ENCODE measurements at regions not wholly inside any gene's neighbourhood (a gene's known extent, or its start where the extent isn't known, plus 50 kb on each side); places are given as distances from the start of the nearest gene placed in this dataset.

GRCh38 chr6:24997905-24998304 lies 62.1 kb upstream of the RIPOR2 start:
- no peak overlapping the region for H3K4me3 ChIP-seq (ENCODE audit: low read length)
- DNase-seq (no peak), ATAC-seq (ENCODE audit: poor library complexity) (no peak)
- ChIA-PET CTCF (interaction anchor here (2.2 to 9.4 kb wide), 2 partner anchors 62 to 142 kb away, joined by 8 to 180 read pairs; partner anchors contain the start of gene RIPOR2), POLR2A (interaction anchor here (0.8 to 1.8 kb wide), 2 partner anchors 20 to 96 kb away, joined by 5 to 6 read pairs; no protein-coding TSS in a partner anchor)
- Mint-ChIP-seq H3K27ac (peak overlapping the region; percentile 62), H3K27me3 (no peaks in the 10 kb centered on the region), H3K4me3 (no peak overlapping the region), H3K36me3 (ENCODE audit: low read depth) (no peaks in the 10 kb centered on the region), H3K4me1 (ENCODE audit: low read depth) (peaks cover 72% of the 10 kb centered on the region), H3K9me3 (no peaks in the 10 kb centered on the region)
- intact Hi-C loops (cut with DNase I, micrococcal nuclease) = no loop called here
- no peak for TF ChIP-seq CTCF (IDR thresholded peaks at IDR 0.05)
- H3K27me3 ChIP-seq (ENCODE audit: control insufficient read depth in 1 of 2, insufficient read depth in 2 of 2, low read length in 2 of 2) = no peaks in the 10 kb centered on the region
- peaks cover 4% of the 10 kb centered on the region for H3K36me3 ChIP-seq (ENCODE audit: insufficient read depth, low read length)
- H3K4me1 ChIP-seq (ENCODE audit: insufficient read depth, low read length) = peaks cover 35% of the 10 kb centered on the region
- no peak overlapping the region for H3K27ac ChIP-seq (ENCODE audit: low read depth in 1 of 2, low read length in 2 of 2)
- peaks cover 0 to 7% of the 10 kb centered on the region in 2 experiments for H3K9me3 ChIP-seq (ENCODE audit: control insufficient read depth in 1 of 2, insufficient read depth in 1 of 2, low read length in 2 of 2)

- intact Hi-C loops (cut with DNase I, micrococcal nuclease) = no loop called here
- H3K4me3 Mint-ChIP-seq = no peak overlapping the region
- DNase-seq (no peak), ATAC-seq (ENCODE audit: poor library complexity) (no peak)
- Histone ChIP-seq H3K9me3 (ENCODE audit: control insufficient read depth in 1 of 2, insufficient read depth in 1 of 2, low read length in 2 of 2) (no peaks in the 10 kb centered on the region), H3K4me3 (ENCODE audit: low read length) (no peak overlapping the region), H3K4me1 (ENCODE audit: insufficient read depth, low read length) (peaks cover 38% of the 10 kb centered on the region), H3K36me3 (ENCODE audit: insufficient read depth, low read length) (peaks cover 10% of the 10 kb centered on the region), H3K27ac (ENCODE audit: low read depth in 1 of 2, low read length in 2 of 2) (no peak overlapping the region), H3K27me3 (ENCODE audit: control insufficient read depth in 1 of 2, insufficient read depth in 2 of 2, low read length in 2 of 2) (no peaks in the 10 kb centered on the region)
- no peaks in the 10 kb centered on the region for H3K27me3 Mint-ChIP-seq
- H3K27ac Mint-ChIP-seq = no peak overlapping the region
- H3K9me3 Mint-ChIP-seq = no peaks in the 10 kb centered on the region
- TF ChIP-seq CTCF (IDR thresholded peaks at IDR 0.05) = no peak
- no peaks in the 10 kb centered on the region for H3K36me3 Mint-ChIP-seq (ENCODE audit: low read depth)
- ChIA-PET POLR2A (interaction anchor here (0.6 to 1.6 kb wide), 3 partner anchors 11 to 147 kb away, joined by 3 to 6 read pairs (median 3); no protein-coding TSS in a partner anchor), CTCF (interaction anchor here (1.1 to 8.2 kb wide), 3 partner anchors 10 to 28 kb away, joined by 5 to 57 read pairs (median 5); no protein-coding TSS in a partner anchor)
- peaks cover 70% of the 10 kb centered on the region for H3K4me1 Mint-ChIP-seq (ENCODE audit: low read depth)
Measured at GRCh38 chr6:25002326-25003091, 66.7 kb upstream of the RIPOR2 start.

GRCh38 chr6:25004357-25004756 lies 68.6 kb upstream of the RIPOR2 start:
- intact Hi-C loops (cut with DNase I, micrococcal nuclease) = no loop called here
- Mint-ChIP-seq H3K27ac (peak overlapping the region; percentile 16), H3K4me3 (no peak overlapping the region), H3K27me3 (no peaks in the 10 kb centered on the region), H3K9me3 (no peaks in the 10 kb centered on the region), H3K36me3 (ENCODE audit: low read depth) (no peaks in the 10 kb centered on the region), H3K4me1 (ENCODE audit: low read depth) (peaks cover 70% of the 10 kb centered on the region)
- Histone ChIP-seq H3K4me1 (ENCODE audit: insufficient read depth, low read length) (peaks cover 52% of the 10 kb centered on the region), H3K9me3 (ENCODE audit: control insufficient read depth in 1 of 2, insufficient read depth in 1 of 2, low read length in 2 of 2) (no peaks in the 10 kb centered on the region), H3K27me3 (ENCODE audit: control insufficient read depth in 1 of 2, insufficient read depth in 2 of 2, low read length in 2 of 2) (no peaks in the 10 kb centered on the region), H3K27ac (ENCODE audit: low read depth in 1 of 2, low read length in 2 of 2) (no peak overlapping the region), H3K36me3 (ENCODE audit: insufficient read depth, low read length) (peaks cover 10% of the 10 kb centered on the region), H3K4me3 (ENCODE audit: low read length) (no peak overlapping the region)
- DNase-seq = no peak
- ATAC-seq (ENCODE audit: poor library complexity) = no peak
- CTCF ChIA-PET = interaction anchor here (1.3 to 8.2 kb wide), 3 partner anchors 10 to 14 kb away, joined by 3 to 57 read pairs (median 26); no protein-coding TSS in a partner anchor
- TF ChIP-seq CTCF (IDR thresholded peaks at IDR 0.05) = no peak
- POLR2A ChIA-PET = no interaction called here

Data from CD4-positive, alpha-beta T cell (primary cell).